VCaP (cell line): ENCODE measurements at regions not wholly inside any gene's neighbourhood (a gene's known extent, or its start where the extent isn't known, plus 50 kb on each side); places are given as distances from the start of the nearest gene placed in this dataset.

Source experiments
- H3K27ac ChIP-seq: fragments of 450-650 bp; 2 replicates; pipeline ENCODE4 v1.5.1; 2017
- TF ChIP-seq, protein P1 (sequence below): fragments of 450-650 bp; conservative IDR thresholded peaks from 2 replicates; pipeline ENCODE4 v1.5.1; 2017; ENCODE audit warnings: mild to moderate bottlenecking, moderate library complexity

DNA sequence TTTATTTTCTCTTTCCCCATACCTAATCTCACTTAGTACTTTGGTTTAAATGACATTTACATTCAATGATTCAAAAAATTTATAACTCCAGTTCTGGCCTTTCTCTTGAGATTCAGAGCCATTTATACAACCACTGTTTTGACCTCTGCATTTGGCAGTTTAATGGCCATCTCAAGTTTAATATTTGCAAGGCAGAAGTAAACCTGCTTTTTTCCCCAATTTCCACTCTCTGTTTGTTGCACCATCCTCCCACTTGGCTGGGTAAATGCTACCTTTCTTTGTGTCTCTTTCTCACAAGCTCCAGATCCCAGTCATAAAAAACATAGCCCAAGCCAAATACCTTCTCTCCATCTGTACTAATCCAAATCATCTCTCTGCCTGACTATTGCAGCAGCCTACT, 315.2 kb upstream of the MTPN start:
- no peak overlapping the region for H3K27ac ChIP-seq
- TF ChIP-seq, protein P1, sequence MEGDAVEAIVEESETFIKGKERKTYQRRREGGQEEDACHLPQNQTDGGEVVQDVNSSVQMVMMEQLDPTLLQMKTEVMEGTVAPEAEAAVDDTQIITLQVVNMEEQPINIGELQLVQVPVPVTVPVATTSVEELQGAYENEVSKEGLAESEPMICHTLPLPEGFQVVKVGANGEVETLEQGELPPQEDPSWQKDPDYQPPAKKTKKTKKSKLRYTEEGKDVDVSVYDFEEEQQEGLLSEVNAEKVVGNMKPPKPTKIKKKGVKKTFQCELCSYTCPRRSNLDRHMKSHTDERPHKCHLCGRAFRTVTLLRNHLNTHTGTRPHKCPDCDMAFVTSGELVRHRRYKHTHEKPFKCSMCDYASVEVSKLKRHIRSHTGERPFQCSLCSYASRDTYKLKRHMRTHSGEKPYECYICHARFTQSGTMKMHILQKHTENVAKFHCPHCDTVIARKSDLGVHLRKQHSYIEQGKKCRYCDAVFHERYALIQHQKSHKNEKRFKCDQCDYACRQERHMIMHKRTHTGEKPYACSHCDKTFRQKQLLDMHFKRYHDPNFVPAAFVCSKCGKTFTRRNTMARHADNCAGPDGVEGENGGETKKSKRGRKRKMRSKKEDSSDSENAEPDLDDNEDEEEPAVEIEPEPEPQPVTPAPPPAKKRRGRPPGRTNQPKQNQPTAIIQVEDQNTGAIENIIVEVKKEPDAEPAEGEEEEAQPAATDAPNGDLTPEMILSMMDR, result no peak

DNA sequence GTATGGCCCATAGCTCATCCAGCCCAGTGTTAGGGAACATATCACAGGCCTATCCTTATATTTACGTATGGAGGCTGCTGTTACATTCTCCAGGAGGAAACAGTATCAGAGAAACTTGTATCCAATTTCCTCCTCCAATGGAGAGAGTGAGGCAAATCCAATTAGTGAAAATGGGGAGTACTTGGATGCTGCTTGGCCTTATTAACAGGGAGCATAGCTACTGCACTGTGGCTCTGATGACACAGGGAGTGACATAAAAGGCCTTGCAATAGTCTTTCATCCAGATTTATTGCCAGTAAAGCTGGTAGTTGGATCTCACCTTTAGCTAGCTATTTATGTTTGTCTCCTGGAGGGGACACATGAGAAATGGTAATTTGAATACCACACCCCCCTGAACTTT, 313.2 kb upstream of the MTPN start:
- TF ChIP-seq, protein P1, result no peak

DNA sequence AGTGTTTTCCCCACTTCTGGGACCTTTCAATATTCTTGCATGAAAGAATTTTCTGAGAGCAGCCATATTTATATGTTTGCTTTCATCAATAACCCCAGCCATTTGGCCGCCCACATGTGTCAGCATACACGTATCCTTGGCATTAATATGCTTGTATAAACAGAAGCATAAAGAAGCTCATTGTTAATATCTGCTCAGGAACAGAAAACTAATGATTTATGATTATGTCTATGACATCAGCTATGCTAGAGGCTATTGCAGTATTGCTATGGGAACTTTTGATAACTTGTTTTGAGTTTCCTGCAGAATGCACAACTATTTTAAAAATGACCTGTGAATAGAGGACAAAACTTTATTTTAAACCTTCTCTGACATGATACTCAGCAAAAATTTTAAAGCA, 300.9 kb upstream of the MTPN start:
- TF ChIP-seq, protein P1, result no peak
- H3K27ac ChIP-seq, result no peak overlapping the region

More for the DNA sequence above, 313.2 kb upstream of the MTPN start:
- H3K27ac ChIP-seq, result no peak overlapping the region

DNA sequence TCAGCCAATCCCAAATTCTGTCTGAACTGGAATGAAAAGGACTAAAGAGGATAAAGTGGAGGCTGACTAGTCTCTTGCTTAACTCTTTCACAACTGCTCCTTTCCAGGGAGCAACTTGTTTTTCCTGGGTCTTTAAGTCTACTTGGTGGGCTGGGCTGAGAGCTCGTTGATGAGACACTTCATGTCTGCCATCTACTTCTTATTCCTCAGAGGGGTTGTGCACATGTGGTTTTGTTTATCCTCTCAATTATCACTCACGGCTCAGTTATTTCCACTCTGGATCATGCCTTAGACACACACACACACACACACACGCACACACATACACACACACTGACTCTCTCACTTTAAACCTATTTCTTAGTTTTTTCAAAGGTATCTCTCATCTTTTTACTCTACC, 298.6 kb upstream of the MTPN start:
- TF ChIP-seq, protein P1, result no peak
- no peak overlapping the region for H3K27ac ChIP-seq

DNA sequence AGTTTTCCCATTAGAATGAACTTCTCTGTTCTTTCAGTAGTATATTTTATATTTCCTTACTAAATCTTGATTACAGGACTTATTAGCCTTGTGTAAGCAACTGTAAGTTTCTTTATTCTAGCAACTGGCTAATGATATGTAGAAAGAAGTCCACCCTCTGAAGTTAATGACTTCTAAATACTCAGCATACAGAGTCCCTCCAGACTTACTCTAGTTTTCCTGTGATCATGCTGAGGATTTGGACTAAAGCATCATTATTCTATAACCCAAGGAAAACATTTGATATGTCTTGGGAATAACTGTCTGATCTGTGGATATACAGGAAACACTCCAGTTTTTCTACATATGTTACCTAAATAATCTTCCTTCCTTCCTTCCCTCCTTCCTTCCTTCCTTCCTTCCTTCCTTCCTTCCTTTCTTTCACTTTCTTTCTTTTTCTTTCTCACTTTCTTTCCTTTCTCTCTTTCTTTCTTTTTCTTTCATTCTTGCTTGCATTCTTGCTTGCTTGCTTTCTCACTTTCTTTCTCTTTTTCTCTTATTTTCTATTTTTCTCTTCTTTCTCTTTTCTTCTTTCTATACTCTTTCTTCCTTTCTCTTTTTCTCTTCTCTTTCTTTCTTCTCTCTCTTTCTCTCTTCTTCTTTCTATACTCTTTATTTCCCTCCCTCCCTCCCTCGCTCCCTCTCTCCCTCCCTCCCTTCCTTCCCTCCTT, 297.6 kb upstream of the MTPN start:
- TF ChIP-seq, protein P1, result no peak
- no peak overlapping the region for H3K27ac ChIP-seq

DNA sequence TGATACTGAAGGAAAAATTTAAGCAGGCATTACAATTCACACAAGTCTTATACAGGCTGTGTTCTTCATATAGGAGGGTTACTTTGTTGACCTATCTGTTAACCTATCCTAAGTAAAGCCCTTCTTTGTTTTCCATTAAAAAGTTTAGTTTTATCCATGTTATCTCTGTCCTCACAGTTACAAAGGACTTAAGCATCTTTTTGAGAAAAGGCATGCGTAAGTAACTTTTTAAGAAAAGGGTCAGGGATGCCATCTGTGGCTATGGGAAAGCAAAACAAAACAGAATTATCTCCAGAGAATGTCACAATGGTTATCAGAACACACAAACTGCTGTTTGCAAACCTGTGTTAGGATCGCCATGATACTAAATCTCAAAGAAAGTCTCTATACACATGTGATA, 295.8 kb upstream of the MTPN start:
- TF ChIP-seq, protein P1, result no peak

DNA sequence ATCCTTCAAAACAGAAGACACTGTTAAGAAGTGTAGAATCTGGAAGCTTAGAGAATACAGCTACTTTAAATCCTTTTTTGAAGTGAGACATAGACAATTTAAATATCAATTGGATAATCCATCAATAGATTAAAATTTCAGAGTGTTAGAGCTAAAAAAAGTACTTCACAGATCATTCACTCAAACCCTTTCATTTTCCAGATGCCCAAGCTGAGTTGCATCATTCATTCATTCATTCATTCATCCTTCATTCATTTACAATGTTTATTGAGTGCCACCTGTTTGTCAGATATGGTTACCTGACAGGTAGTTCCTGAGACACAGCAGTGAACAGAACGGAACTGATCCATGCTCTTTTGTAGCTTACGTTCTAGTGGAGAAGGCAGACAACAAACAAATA, 290.7 kb upstream of the MTPN start:
- TF ChIP-seq, protein P1, result no peak
- H3K27ac ChIP-seq, result no peak overlapping the region

More for the DNA sequence above, 295.8 kb upstream of the MTPN start:
- H3K27ac ChIP-seq, result no peak overlapping the region
